Endothelial cell of umbilical vein (primary cell): ENCODE measurements at regions not wholly inside any gene's neighbourhood (a gene's known extent, or its start where the extent isn't known, plus 50 kb on each side); places are given as distances from the start of the nearest gene placed in this dataset.

ENCODE experiments used
- BruUV-seq: library from RNA; stranded (reverse); fragments of 400-500 nt; replicated peaks from 2 replicates; lab custom pipeline; 2021; lab: Mats Ljungman, UMichigan
- CTCF ChIA-PET: fragments of 300-600, 350-600 bp; sonication (Branson Sonifier 250); formaldehyde crosslinking; loops from one replicate; lab custom pipeline; 2021; ENCODE audit warnings: antibody characterized with exemption, inconsistent platforms; lab: Charles Lee
- POLR2A ChIA-PET: fragments of 300-600, 350-600 bp; sonication (Branson Sonifier 250); formaldehyde crosslinking; loops from one replicate; lab custom pipeline; 2021; ENCODE audit warnings: antibody characterized with exemption, inconsistent platforms; lab: Charles Lee
- DNase-seq: peaks from one replicate; pipeline ENCODE4 v3.0.0-alpha.2; 2011; ENCODE audit warnings: low read depth, low spot score
- FAIRE-seq: peaks from 2 replicates; lab custom pipeline; 2011; peaks lifted over from hg19 to GRCh38; lab: Jason Lieb, UNC
- H2AFZ ChIP-seq: 2 replicates; pipeline ENCODE4 v1.6.0; 2012; ENCODE audit warnings: low read depth, low read length, control low read depth, inconsistent platforms
- H3K27ac ChIP-seq: 2 replicates; pipeline ENCODE4 v1.5.1; 2011; ENCODE audit warnings: low read depth, mild to moderate bottlenecking, control low read depth, low read length, moderate library complexity; ENCODE audit not compliant: insufficient read depth
- H3K27me3 ChIP-seq, 2 experiments: 2 replicates each; pipeline versions ENCODE4 v1.6.0 to v1.6.1; 2011; ENCODE audit warnings: low read length in 2 of 2, mixed read lengths in 1 of 2; ENCODE audit not compliant: control insufficient read depth in 2 of 2, insufficient read depth in 2 of 2
- H3K36me3 ChIP-seq, 2 experiments: 2 replicates in 1 of 2; 3 replicates in 1 of 2; pipeline ENCODE4 v1.5.1; 2011; ENCODE audit warnings: low read length in 2 of 2, mild to moderate bottlenecking in 1 of 2, moderate library complexity in 1 of 2; ENCODE audit not compliant: control insufficient read depth in 2 of 2, insufficient read depth in 2 of 2; ENCODE audit errors: extremely low read depth in 1 of 2
- H3K4me1 ChIP-seq: 3 replicates; pipeline ENCODE4 v1.5.1; 2011; ENCODE audit warnings: mild to moderate bottlenecking, low read length; ENCODE audit not compliant: control insufficient read depth, insufficient read depth; ENCODE audit errors: extremely low read depth
- H3K4me2 ChIP-seq: 2 replicates; pipeline ENCODE4 v1.6.1; 2011; ENCODE audit warnings: low read length, control low read depth, mixed read lengths; ENCODE audit not compliant: insufficient read depth
- H3K4me3 ChIP-seq, 3 experiments: fragments of 200-600 bp in 1 of 3; sonication (generic), shearing (Covaris generic) in 1 of 3; replicated peaks in 1 of 3; 2 replicates each; pipeline ENCODE4 v1.5.1; 2011 to 2016; ENCODE audit warnings: control low read depth in 3 of 3, low read length in 3 of 3, mild to moderate bottlenecking in 2 of 3, inconsistent platforms in 1 of 3, low read depth in 1 of 3, moderate library complexity in 1 of 3; ENCODE audit not compliant: insufficient read depth in 1 of 3
- H3K79me2 ChIP-seq: 2 replicates; pipeline ENCODE4 v1.6.0; 2012; ENCODE audit warnings: low read length, inconsistent platforms; ENCODE audit not compliant: control insufficient read depth, insufficient read depth
- H3K9ac ChIP-seq: replicated peaks from 2 replicates; pipeline ENCODE3; 2011; ENCODE audit warnings: low read length, control low read depth; ENCODE audit not compliant: insufficient read depth; ENCODE audit errors: extremely low read depth
- H3K9me1 ChIP-seq: replicated peaks from 3 replicates; pipeline ENCODE4 v1.6.0; 2011; ENCODE audit warnings: mild to moderate bottlenecking, low read length; ENCODE audit not compliant: control insufficient read depth, insufficient read depth; ENCODE audit errors: extremely low read depth
- H3K9me3 ChIP-seq: replicated peaks from 2 replicates; pipeline ENCODE4 v1.5.1; 2012; ENCODE audit warnings: low read length, inconsistent platforms; ENCODE audit not compliant: control insufficient read depth, insufficient read depth
- H4K20me1 ChIP-seq: replicated peaks from 2 replicates; pipeline ENCODE3; 2011; ENCODE audit warnings: mild to moderate bottlenecking, low read length; ENCODE audit not compliant: control insufficient read depth, insufficient read depth; ENCODE audit errors: extremely low read depth
- EZH2 ChIP-seq: IDR thresholded peaks from 2 replicates; pipeline ENCODE4 v1.6.1; 2012; ENCODE audit warnings: borderline replicate concordance, low read depth, mild to moderate bottlenecking, moderate library complexity, low read length, inconsistent platforms; ENCODE audit not compliant: severe bottlenecking
- FOS ChIP-seq: IDR thresholded peaks from 2 replicates; pipeline ENCODE4 v1.6.1; 2011; ENCODE audit warnings: mild to moderate bottlenecking, low read length, moderate library complexity, borderline replicate concordance; ENCODE audit not compliant: insufficient read depth
- GATA2 ChIP-seq: IDR thresholded peaks from 2 replicates; pipeline ENCODE4 v1.7.0; 2011; ENCODE audit warnings: low read depth, mild to moderate bottlenecking, moderate library complexity, mixed read lengths, low read length; ENCODE audit not compliant: insufficient read length, insufficient read depth
- JUN ChIP-seq: IDR thresholded peaks from 2 replicates; pipeline ENCODE4 v1.6.1; 2011; ENCODE audit warnings: borderline replicate concordance, low read depth; ENCODE audit not compliant: insufficient read length, insufficient read depth
- MAX ChIP-seq: IDR thresholded peaks from 2 replicates; pipeline ENCODE4 v1.6.1; 2011; ENCODE audit not compliant: insufficient read depth, insufficient read length
- MYC ChIP-seq: IDR thresholded peaks from one replicate; pipeline ENCODE4 v1.6.1; 2011; ENCODE audit warnings: mild to moderate bottlenecking, low read depth, low read length
- POLR2A ChIP-seq: IDR thresholded peaks from 2 replicates; pipeline ENCODE4 v1.6.1; 2012; ENCODE audit warnings: low read depth, mild to moderate bottlenecking, control low read depth, low read length
- POLR2AphosphoS5 ChIP-seq: IDR thresholded peaks from 2 replicates; pipeline ENCODE4 v1.6.1; 2012; ENCODE audit warnings: low read depth, mild to moderate bottlenecking, control low read depth, low read length, moderate library complexity; ENCODE audit not compliant: insufficient read depth
- dilution Hi-C: fragments of 300-500 bp; cut with MboI; formaldehyde crosslinking; loops from one replicate; pipeline ENCODE4 v1.15.0; 2019; ENCODE audit warnings: low sequenced_read_pairs; ENCODE audit not compliant: extremely low pct_ligation_motif_present
- intact Hi-C: fragments of 100-400 bp; cut with micrococcal nuclease; formaldehyde crosslinking; loops from one replicate; pipeline ENCODE4 v1.10.0; 2022
- TF ChIP-seq, protein P1 (sequence below), 2 donors: IDR thresholded peaks; 1 replicate in 1 of 2; 2 replicates in 1 of 2; pipeline ENCODE4 v1.5.1; 2011; ENCODE audit warnings: low read length in 2 of 2, mild to moderate bottlenecking in 2 of 2, moderate library complexity in 2 of 2, control low read depth in 1 of 2, inconsistent platforms in 1 of 2, low read depth in 1 of 2; ENCODE audit not compliant: insufficient read depth in 1 of 2; ENCODE audit errors: extremely low read depth in 1 of 2

DNA sequence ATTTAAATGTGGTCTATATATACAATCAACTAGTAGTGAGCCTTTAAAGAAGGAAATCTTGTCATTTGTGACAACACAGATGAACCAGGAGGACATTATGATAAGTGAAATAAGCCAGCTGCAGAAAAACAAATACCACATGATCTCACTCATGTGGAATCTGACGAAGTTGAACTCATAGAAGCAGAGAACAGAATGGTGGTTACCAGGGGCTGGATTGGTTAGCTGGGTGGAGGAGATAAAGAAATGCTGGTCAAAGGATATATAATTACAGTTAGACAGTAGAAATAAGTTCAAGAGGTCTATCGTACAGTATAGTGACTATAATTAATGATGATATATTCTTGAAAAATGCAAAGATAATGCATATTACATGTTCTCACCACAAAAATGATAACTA is 267.9 kb downstream of the FBXO15 start:
- DNase-seq: no peak
- Histone ChIP-seq H3K27ac (no peak overlapping the region), H3K36me3 (no peaks in the 10 kb centered on the region), H3K9ac (no peak overlapping the region), H3K4me1 (no peaks in the 10 kb centered on the region), H3K9me3 (peaks cover 6% of the 10 kb centered on the region), H3K9me1 (no peaks in the 10 kb centered on the region), H3K4me3 (no peak overlapping the region), H2AFZ (no peak overlapping the region), H4K20me1 (no peaks in the 10 kb centered on the region), H3K4me2 (no peak overlapping the region), H3K79me2 (no peaks in the 10 kb centered on the region), H3K27me3 (no peaks in the 10 kb centered on the region)
- no peak for TF ChIP-seq POLR2AphosphoS5
- no peak for TF ChIP-seq JUN
- TF ChIP-seq, protein P1, sequence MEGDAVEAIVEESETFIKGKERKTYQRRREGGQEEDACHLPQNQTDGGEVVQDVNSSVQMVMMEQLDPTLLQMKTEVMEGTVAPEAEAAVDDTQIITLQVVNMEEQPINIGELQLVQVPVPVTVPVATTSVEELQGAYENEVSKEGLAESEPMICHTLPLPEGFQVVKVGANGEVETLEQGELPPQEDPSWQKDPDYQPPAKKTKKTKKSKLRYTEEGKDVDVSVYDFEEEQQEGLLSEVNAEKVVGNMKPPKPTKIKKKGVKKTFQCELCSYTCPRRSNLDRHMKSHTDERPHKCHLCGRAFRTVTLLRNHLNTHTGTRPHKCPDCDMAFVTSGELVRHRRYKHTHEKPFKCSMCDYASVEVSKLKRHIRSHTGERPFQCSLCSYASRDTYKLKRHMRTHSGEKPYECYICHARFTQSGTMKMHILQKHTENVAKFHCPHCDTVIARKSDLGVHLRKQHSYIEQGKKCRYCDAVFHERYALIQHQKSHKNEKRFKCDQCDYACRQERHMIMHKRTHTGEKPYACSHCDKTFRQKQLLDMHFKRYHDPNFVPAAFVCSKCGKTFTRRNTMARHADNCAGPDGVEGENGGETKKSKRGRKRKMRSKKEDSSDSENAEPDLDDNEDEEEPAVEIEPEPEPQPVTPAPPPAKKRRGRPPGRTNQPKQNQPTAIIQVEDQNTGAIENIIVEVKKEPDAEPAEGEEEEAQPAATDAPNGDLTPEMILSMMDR (IDR thresholded peaks at IDR 0.05; ENCODE audit: extremely low read depth in 1 of 2, insufficient read depth in 1 of 2, low read depth in 1 of 2, low read length in 2 of 2): no peak
- no peak for TF ChIP-seq FOS
- no peak for TF ChIP-seq POLR2A
- no peak for TF ChIP-seq EZH2
- TF ChIP-seq MYC: no peak
- TF ChIP-seq MAX: no peak
- no peak for TF ChIP-seq GATA2
- intact Hi-C loops: no loop called here
- FAIRE-seq: no peak
- ChIA-PET CTCF (no interaction called here), POLR2A (no interaction called here)
- BruUV-seq: no TSS peak
- dilution Hi-C loops: no loop called here
